ENCODE measurements at regions not wholly inside any gene's neighbourhood (a gene's known extent, or its start where the extent isn't known, plus 50 kb on each side); places are given as distances from the start of the nearest gene placed in this dataset.

- H3K4me2 ChIP-seq: no peak overlapping the region
- H3K36me3 ChIP-seq (replicated peaks; ENCODE audit: insufficient read depth, low read depth): no peaks in the 10 kb centered on the region
- no peak for DNase-seq (ENCODE audit: low spot score)
- H2AFZ ChIP-seq: no peak overlapping the region
- H3K27me3 ChIP-seq: no peaks in the 10 kb centered on the region
- H3K27ac ChIP-seq: no peak overlapping the region
- no peaks in the 10 kb centered on the region for H4K20me1 ChIP-seq (ENCODE audit: insufficient read depth, poor library complexity, severe bottlenecking)
- TF ChIP-seq, protein P1, sequence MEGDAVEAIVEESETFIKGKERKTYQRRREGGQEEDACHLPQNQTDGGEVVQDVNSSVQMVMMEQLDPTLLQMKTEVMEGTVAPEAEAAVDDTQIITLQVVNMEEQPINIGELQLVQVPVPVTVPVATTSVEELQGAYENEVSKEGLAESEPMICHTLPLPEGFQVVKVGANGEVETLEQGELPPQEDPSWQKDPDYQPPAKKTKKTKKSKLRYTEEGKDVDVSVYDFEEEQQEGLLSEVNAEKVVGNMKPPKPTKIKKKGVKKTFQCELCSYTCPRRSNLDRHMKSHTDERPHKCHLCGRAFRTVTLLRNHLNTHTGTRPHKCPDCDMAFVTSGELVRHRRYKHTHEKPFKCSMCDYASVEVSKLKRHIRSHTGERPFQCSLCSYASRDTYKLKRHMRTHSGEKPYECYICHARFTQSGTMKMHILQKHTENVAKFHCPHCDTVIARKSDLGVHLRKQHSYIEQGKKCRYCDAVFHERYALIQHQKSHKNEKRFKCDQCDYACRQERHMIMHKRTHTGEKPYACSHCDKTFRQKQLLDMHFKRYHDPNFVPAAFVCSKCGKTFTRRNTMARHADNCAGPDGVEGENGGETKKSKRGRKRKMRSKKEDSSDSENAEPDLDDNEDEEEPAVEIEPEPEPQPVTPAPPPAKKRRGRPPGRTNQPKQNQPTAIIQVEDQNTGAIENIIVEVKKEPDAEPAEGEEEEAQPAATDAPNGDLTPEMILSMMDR (IDR thresholded peaks at IDR 0.05; ENCODE audit: poor library complexity): no peak
- TF ChIP-seq EZH2 (IDR thresholded peaks at IDR 0.05; ENCODE audit: borderline replicate concordance) (no peak), EZH2phosphoT487 (IDR thresholded peaks at IDR 0.05; ENCODE audit: low read depth, severe bottlenecking, unreplicated experiment) (no peak)
- H3K9me3 ChIP-seq (ENCODE audit: low read depth): no peaks in the 10 kb centered on the region
- no peaks in the 10 kb centered on the region for H3K4me1 ChIP-seq (ENCODE audit: insufficient read depth)
- H3K9me2 ChIP-seq (replicated peaks; ENCODE audit: insufficient read depth): no peaks in the 10 kb centered on the region
- no peaks in the 10 kb centered on the region for H3K79me2 ChIP-seq
- no peak overlapping the region for H3K4me3 ChIP-seq
These were observed 813.5 kb downstream of the LTN1 start for GRCh38 chr21:28179136-28179535.

GRCh38 chr21:28177124-28177523, 815.6 kb downstream of the LTN1 start:
- no peak overlapping the region for H3K4me3 ChIP-seq
- H3K4me2 ChIP-seq: no peak overlapping the region
- no peak for DNase-seq (ENCODE audit: low spot score)
- no peaks in the 10 kb centered on the region for H3K9me2 ChIP-seq (replicated peaks; ENCODE audit: insufficient read depth)
- TF ChIP-seq, protein P1 (IDR thresholded peaks at IDR 0.05; ENCODE audit: poor library complexity): no peak
- TF ChIP-seq EZH2phosphoT487 (IDR thresholded peaks at IDR 0.05; ENCODE audit: low read depth, severe bottlenecking, unreplicated experiment): no peak
- TF ChIP-seq EZH2 (IDR thresholded peaks at IDR 0.05; ENCODE audit: borderline replicate concordance): no peak
- no peaks in the 10 kb centered on the region for H3K79me2 ChIP-seq
- H3K36me3 ChIP-seq (replicated peaks; ENCODE audit: insufficient read depth, low read depth): no peaks in the 10 kb centered on the region
- no peaks in the 10 kb centered on the region for H3K4me1 ChIP-seq (ENCODE audit: insufficient read depth)
- 74% methylated on average over 1 of the region's 1 CpG for WGBS (ENCODE audit: low lambda C conversion rate, missing lambda C conversion rate)
- H3K27ac ChIP-seq: no peak overlapping the region
- H3K9me3 ChIP-seq (ENCODE audit: low read depth): no peaks in the 10 kb centered on the region
- no peaks in the 10 kb centered on the region for H3K27me3 ChIP-seq
- no peaks in the 10 kb centered on the region for H4K20me1 ChIP-seq (ENCODE audit: insufficient read depth, poor library complexity, severe bottlenecking)
- no peak overlapping the region for H2AFZ ChIP-seq

DNA sequence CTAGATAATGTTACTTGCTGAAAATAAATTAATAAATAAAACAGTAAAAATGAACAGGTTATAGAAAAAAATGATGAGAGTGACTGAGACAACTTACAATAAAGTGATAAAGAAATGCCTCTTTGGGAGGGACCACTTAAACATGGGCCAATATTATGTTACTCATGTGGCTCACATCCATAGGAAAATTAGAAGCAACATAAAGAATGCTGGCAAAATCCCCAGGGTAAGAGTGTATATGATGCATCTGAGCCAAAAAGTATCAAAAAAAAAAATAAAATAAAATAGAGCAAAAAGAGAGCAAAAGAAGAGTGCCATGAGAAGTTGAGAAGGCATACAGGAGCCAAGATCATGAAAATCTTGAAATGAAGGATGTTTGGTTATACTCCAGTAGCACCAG, 818.0 kb downstream of the LTN1 start:
- H3K79me2 ChIP-seq: no peaks in the 10 kb centered on the region
- no peaks in the 10 kb centered on the region for H3K4me1 ChIP-seq (ENCODE audit: insufficient read depth)
- no peaks in the 10 kb centered on the region for H3K9me2 ChIP-seq (replicated peaks; ENCODE audit: insufficient read depth)
- H3K4me3 ChIP-seq: no peak overlapping the region
- H3K27ac ChIP-seq: no peak overlapping the region
- no peak overlapping the region for H3K4me2 ChIP-seq
- H3K9me3 ChIP-seq (ENCODE audit: low read depth): no peaks in the 10 kb centered on the region
- no peaks in the 10 kb centered on the region for H3K27me3 ChIP-seq
- H3K36me3 ChIP-seq (replicated peaks; ENCODE audit: insufficient read depth, low read depth): no peaks in the 10 kb centered on the region
- no peak for TF ChIP-seq EZH2phosphoT487 (IDR thresholded peaks at IDR 0.05; ENCODE audit: low read depth, severe bottlenecking, unreplicated experiment)
- TF ChIP-seq EZH2 (IDR thresholded peaks at IDR 0.05; ENCODE audit: borderline replicate concordance): no peak
- TF ChIP-seq, protein P1 (IDR thresholded peaks at IDR 0.05; ENCODE audit: poor library complexity): no peak
- no peak overlapping the region for H2AFZ ChIP-seq
- H4K20me1 ChIP-seq (ENCODE audit: insufficient read depth, poor library complexity, severe bottlenecking): no peaks in the 10 kb centered on the region
- no peak for DNase-seq (ENCODE audit: low spot score)

- no peaks in the 10 kb centered on the region for H3K27me3 ChIP-seq
These were observed 818.7 kb downstream of the LTN1 start for GRCh38 chr21:28174006-28174405.

More at GRCh38 chr21:28174006-28174405, 818.7 kb downstream of the LTN1 start:
- Histone ChIP-seq H3K9me3 (ENCODE audit: low read depth) (no peaks in the 10 kb centered on the region), H4K20me1 (ENCODE audit: insufficient read depth, poor library complexity, severe bottlenecking) (no peaks in the 10 kb centered on the region), H2AFZ (no peak overlapping the region), H3K4me1 (ENCODE audit: insufficient read depth) (no peaks in the 10 kb centered on the region), H3K27ac (no peak overlapping the region), H3K9me2 (replicated peaks; ENCODE audit: insufficient read depth) (no peaks in the 10 kb centered on the region), H3K36me3 (replicated peaks; ENCODE audit: insufficient read depth, low read depth) (no peaks in the 10 kb centered on the region), H3K79me2 (no peaks in the 10 kb centered on the region), H3K4me3 (no peak overlapping the region), H3K4me2 (no peak overlapping the region)
- DNase-seq (ENCODE audit: low spot score): no peak
- TF ChIP-seq EZH2 (IDR thresholded peaks at IDR 0.05; ENCODE audit: borderline replicate concordance): no peak
- no peak for TF ChIP-seq EZH2phosphoT487 (IDR thresholded peaks at IDR 0.05; ENCODE audit: low read depth, severe bottlenecking, unreplicated experiment)
- TF ChIP-seq, protein P1 (IDR thresholded peaks at IDR 0.05; ENCODE audit: poor library complexity): no peak
- WGBS (ENCODE audit: low lambda C conversion rate, missing lambda C conversion rate): 96% methylated on average over 1 of the region's 2 CpGs
